ENCODE measurements at regions not wholly inside any gene's neighbourhood (a gene's known extent, or its start where the extent isn't known, plus 50 kb on each side); places are given as distances from the start of the nearest gene placed in this dataset.

DNA sequence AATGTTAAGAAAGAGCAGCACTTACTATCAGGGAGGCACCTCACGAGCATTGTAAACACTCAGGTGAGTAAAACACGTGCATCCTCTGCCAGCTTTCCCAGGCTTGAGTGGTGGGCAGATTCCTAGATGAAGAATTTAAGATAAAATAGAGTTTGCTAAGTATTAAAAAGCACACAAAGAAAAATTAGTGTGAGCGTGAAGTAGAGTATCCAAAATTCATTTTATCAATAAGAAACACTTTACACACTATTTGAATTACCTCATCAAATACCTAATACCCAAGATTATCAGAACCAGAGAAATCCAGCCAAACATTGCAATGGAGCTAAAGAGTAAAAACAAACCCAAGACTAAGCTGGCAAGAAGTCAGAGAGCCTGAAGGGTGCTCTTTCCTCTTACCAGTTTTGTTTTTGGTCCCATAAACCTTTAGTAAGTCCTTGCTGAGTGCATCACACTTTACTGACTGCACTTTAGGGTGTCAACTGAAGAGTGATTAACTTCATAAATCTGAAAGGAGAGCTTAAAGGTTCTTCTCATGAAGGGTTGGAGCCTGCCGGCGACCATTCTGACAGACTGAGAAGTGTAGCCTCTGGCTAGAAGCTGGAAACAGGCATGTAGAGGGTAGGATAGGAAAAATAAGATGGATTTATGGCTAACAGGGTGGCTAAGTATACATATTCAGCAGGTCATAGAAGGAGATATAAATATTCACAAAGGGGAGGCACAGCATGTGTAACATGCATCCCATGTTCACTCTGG, 151.1 kb downstream of the SLC7A11 start:
- TF ChIP-seq, protein P1, sequence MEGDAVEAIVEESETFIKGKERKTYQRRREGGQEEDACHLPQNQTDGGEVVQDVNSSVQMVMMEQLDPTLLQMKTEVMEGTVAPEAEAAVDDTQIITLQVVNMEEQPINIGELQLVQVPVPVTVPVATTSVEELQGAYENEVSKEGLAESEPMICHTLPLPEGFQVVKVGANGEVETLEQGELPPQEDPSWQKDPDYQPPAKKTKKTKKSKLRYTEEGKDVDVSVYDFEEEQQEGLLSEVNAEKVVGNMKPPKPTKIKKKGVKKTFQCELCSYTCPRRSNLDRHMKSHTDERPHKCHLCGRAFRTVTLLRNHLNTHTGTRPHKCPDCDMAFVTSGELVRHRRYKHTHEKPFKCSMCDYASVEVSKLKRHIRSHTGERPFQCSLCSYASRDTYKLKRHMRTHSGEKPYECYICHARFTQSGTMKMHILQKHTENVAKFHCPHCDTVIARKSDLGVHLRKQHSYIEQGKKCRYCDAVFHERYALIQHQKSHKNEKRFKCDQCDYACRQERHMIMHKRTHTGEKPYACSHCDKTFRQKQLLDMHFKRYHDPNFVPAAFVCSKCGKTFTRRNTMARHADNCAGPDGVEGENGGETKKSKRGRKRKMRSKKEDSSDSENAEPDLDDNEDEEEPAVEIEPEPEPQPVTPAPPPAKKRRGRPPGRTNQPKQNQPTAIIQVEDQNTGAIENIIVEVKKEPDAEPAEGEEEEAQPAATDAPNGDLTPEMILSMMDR (IDR thresholded peaks at IDR 0.05) = no peak
- no peak for TF ChIP-seq POLR2A (IDR thresholded peaks at IDR 0.05)
- no peak for TF ChIP-seq POLR2AphosphoS5 (IDR thresholded peaks at IDR 0.05)

Data from stomach (tissue), 4 donors.